Stimulated activated CD4-positive, alpha-beta T cell treated with anti-CD3 and anti-CD28 coated beads, Interleukin-1b, Interleukin-23, amount 100 ng/mL, for 4 hours (primary cell): ENCODE measurements at regions not wholly inside any gene's neighbourhood (a gene's known extent, or its start where the extent isn't known, plus 50 kb on each side); places are given as distances from the start of the nearest gene placed in this dataset.
"Not testable (repeated sequence)": the region's sequence is repeated elsewhere in the genome, so short reads cannot be mapped to it uniquely, and the experiment has no call there.

Experiments
- DNase-seq, 2 donors: peaks; one replicate each; pipeline ENCODE4 v3.0.0-alpha.2; 2020; ENCODE audit warnings: low read depth in 2 of 2

- not testable (repeated sequence) for DNase-seq
Observed at GRCh38 chr5:119299242-119299614, 56.6 kb upstream of the TNFAIP8 start.

GRCh38 chr5:119299615-119300310 is 56.1 kb upstream of the TNFAIP8 start:
- DNase-seq, result peak; percentile 76 to 82

- DNase-seq, result no peak
Observed at GRCh38 chr5:119300311-119300670, 55.5 kb upstream of the TNFAIP8 start.

GRCh38 chr5:119301210-119301609 is 54.6 kb upstream of the TNFAIP8 start:
- DNase-seq, result no peak

GRCh38 chr5:119301906-119302305 is 53.9 kb upstream of the TNFAIP8 start:
- no peak for DNase-seq

GRCh38 chr5:119302449-119302848 is 53.4 kb upstream of the TNFAIP8 start:
- DNase-seq, result no peak

- no peak for DNase-seq
Observed at GRCh38 chr5:119302916-119303897, 52.6 kb upstream of the TNFAIP8 start.

GRCh38 chr5:119304439-119305211 is 51.2 kb upstream of the TNFAIP8 start:
- DNase-seq, result no peak
